ENCODE measurements at regions not wholly inside any gene's neighbourhood (a gene's known extent, or its start where the extent isn't known, plus 50 kb on each side); places are given as distances from the start of the nearest gene placed in this dataset.
"Not testable (repeated sequence)": the region's sequence is repeated elsewhere in the genome, so short reads cannot be mapped to it uniquely, and the experiment has no call there.

- TF ChIP-seq CTCF (IDR thresholded peaks at IDR 0.05); FOXP1 (CRISPR knock-in tag; IDR thresholded peaks at IDR 0.05; ENCODE audit: borderline replicate concordance); E2F4 (CRISPR knock-in tag; IDR thresholded peaks at IDR 0.05; ENCODE audit: borderline replicate concordance, low read depth); MAX (CRISPR knock-in tag; IDR thresholded peaks at IDR 0.05); ZNF281 (CRISPR knock-in tag; IDR thresholded peaks at IDR 0.05); ETV6 (CRISPR knock-in tag; IDR thresholded peaks at IDR 0.05): not testable (repeated sequence)
- TF ChIP-seq, protein P1, sequence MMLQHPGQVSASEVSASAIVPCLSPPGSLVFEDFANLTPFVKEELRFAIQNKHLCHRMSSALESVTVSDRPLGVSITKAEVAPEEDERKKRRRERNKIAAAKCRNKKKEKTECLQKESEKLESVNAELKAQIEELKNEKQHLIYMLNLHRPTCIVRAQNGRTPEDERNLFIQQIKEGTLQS (CRISPR knock-in tag; conservative IDR thresholded peaks at IDR 0.05), result not testable (repeated sequence)
Observed at GRCh38 chr1:121041497-121041896, 142.6 kb downstream of the FAM72B start.
